ENCODE measurements at regions not wholly inside any gene's neighbourhood (a gene's known extent, or its start where the extent isn't known, plus 50 kb on each side); places are given as distances from the start of the nearest gene placed in this dataset.

GRCh38 chr4:35228313-35228712 is 1016.0 kb downstream of the ARAP2 start:
- no peaks in the 10 kb centered on the region for H3K4me1 ChIP-seq
- TF ChIP-seq EP300 (IDR thresholded peaks at IDR 0.05) (no peak), POLR2A (IDR thresholded peaks at IDR 0.05) (no peak), CTCF (IDR thresholded peaks at IDR 0.05) (no peak)
- no peaks in the 10 kb centered on the region for H3K9me3 ChIP-seq
- no peaks in the 10 kb centered on the region for H3K27me3 ChIP-seq
- WGBS, 2 donors: 77 to 80% methylated on average over 1 of the region's 1 CpG
- no peak for DNase-seq (ENCODE audit: low spot score in 2 of 2)
- no peaks in the 10 kb centered on the region for H3K36me3 ChIP-seq
- H3K27ac ChIP-seq: no peak overlapping the region
- H3K4me3 ChIP-seq: no peak overlapping the region

DNA sequence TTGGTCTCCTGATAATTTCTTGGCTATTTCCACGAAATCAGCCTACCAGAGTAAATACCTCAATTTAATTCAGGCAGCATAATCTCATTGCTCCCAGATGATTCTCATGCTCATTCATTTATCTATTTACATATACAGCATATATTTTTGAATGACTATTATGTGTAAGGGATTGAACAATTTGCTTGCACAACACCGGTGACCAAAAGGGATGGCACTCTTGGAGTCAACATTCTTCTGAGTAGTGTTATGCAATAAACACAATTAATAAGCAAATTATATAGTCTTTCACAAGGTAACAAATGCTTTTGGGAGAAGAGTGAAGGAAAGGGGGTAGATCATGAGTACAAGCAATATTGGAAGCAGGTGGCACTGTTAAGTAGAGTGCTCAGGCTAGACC is 1015.3 kb downstream of the ARAP2 start:
- no peaks in the 10 kb centered on the region for H3K36me3 ChIP-seq
- DNase-seq (ENCODE audit: low spot score in 2 of 2): no peak
- no peaks in the 10 kb centered on the region for H3K27me3 ChIP-seq
- H3K9me3 ChIP-seq: no peaks in the 10 kb centered on the region
- H3K4me3 ChIP-seq: no peak overlapping the region
- TF ChIP-seq CTCF (IDR thresholded peaks at IDR 0.05) (no peak), EP300 (IDR thresholded peaks at IDR 0.05) (no peak), POLR2A (IDR thresholded peaks at IDR 0.05) (no peak)
- no peaks in the 10 kb centered on the region for H3K4me1 ChIP-seq
- WGBS, 2 donors: 64 to 73% methylated on average over 2 of the region's 2 CpGs
- no peak overlapping the region for H3K27ac ChIP-seq

DNA sequence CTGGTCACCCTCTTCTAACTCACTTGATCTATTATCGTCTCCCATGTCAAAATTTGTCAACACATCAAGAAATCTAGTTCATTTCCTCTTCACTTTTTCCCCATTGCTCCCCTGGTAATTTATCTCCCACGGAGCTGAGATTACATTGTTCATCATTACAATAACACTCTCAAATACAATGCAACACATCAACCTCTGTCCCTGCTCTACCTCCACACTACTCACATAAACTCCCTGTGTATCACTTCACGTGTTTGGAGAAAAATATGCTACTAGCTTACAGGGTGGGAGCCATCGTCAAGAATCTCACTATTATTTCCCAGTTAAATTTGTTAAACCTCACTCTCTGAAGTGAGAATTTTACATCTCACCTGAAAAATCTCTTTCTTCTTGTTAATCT is 1006.4 kb downstream of the ARAP2 start:
- H3K4me1 ChIP-seq: no peaks in the 10 kb centered on the region
- 61 to 69% methylated on average over 4 of the region's 4 CpGs for WGBS, 2 donors
- peaks cover 0 to 19% (median 0%) of the 10 kb centered on the region in 4 donors for H3K9me3 ChIP-seq
- DNase-seq (ENCODE audit: low spot score in 2 of 2): no peak
- H3K4me3 ChIP-seq: no peak overlapping the region
- TF ChIP-seq POLR2A (IDR thresholded peaks at IDR 0.05) (no peak), CTCF (IDR thresholded peaks at IDR 0.05) (no peak), EP300 (IDR thresholded peaks at IDR 0.05) (no peak)
- no peaks in the 10 kb centered on the region for H3K36me3 ChIP-seq
- H3K27me3 ChIP-seq: no peaks in the 10 kb centered on the region
- H3K27ac ChIP-seq: no peak overlapping the region

DNA sequence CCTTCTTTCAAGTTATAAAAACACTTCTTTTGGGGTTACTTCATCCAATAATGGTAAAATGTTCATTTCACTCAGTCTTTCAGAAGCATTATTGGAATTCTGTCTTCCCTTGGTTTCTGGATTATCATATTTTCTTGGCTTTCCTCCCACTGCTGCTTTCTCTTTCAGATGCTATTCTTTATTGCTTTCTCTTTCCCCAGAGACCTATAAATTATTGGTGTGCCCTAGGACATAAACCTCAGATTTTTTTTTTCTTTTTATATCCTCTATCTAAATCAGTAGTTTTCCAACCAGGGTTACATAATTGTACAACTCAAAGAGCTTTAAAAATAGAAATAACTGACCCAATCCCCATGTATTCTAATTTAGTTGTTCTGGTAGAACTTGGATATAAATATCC is 1005.5 kb downstream of the ARAP2 start:
- DNase-seq (ENCODE audit: low spot score in 2 of 2): no peak
- Histone ChIP-seq H3K4me1 (no peaks in the 10 kb centered on the region), H3K36me3 (no peaks in the 10 kb centered on the region), H3K4me3 (no peak overlapping the region), H3K27me3 (no peaks in the 10 kb centered on the region), H3K9me3 (peaks cover 0 to 19% (median 0%) of the 10 kb centered on the region in 4 donors), H3K27ac (no peak overlapping the region)
- TF ChIP-seq CTCF (IDR thresholded peaks at IDR 0.05): no peak
- no peak for TF ChIP-seq EP300 (IDR thresholded peaks at IDR 0.05)
- no peak for TF ChIP-seq POLR2A (IDR thresholded peaks at IDR 0.05)

DNA sequence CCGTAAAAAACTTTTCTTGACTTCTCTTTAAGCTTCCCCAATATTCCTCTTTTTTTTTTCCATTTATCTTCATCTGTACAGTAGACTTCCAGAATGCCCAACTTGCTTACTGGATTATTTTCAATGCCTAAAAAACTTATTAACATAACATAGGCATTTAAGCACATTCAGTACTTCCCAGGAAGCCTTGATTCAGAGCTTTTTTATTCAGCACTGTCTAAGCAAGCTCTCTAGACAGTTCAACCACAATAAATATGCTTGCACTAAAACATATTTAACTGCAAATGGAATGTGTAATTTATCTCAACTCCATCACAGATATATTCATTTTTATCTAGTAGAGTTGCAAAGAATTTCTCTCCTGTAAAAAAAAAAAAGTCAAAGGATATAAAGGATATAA is 997.8 kb downstream of the ARAP2 start:
- no peak overlapping the region for H3K27ac ChIP-seq
- H3K4me1 ChIP-seq: no peaks in the 10 kb centered on the region
- no peaks in the 10 kb centered on the region for H3K36me3 ChIP-seq
- no peak for TF ChIP-seq EP300 (IDR thresholded peaks at IDR 0.05)
- TF ChIP-seq CTCF (IDR thresholded peaks at IDR 0.05): no peak
- no peak for TF ChIP-seq POLR2A (IDR thresholded peaks at IDR 0.05)
- no peaks in the 10 kb centered on the region for H3K27me3 ChIP-seq
- H3K4me3 ChIP-seq: no peak overlapping the region
- no peak for DNase-seq (ENCODE audit: low spot score in 2 of 2)
- 94 to 100% methylated on average over 1 of the region's 1 CpG for WGBS, 2 donors
- H3K9me3 ChIP-seq: peaks cover 0 to 8% (median 0%) of the 10 kb centered on the region in 4 donors
